HL-60 (cell line): ENCODE measurements at regions not wholly inside any gene's neighbourhood (a gene's known extent, or its start where the extent isn't known, plus 50 kb on each side); places are given as distances from the start of the nearest gene placed in this dataset.
"Not testable (repeated sequence)": the region's sequence is repeated elsewhere in the genome, so short reads cannot be mapped to it uniquely, and the experiment has no call there.

Experiments used
- DNase-seq, 2 experiments: peaks; one replicate each; pipeline ENCODE4 v3.0.0-alpha.2; 2010 to 2020; ENCODE audit warnings: low read depth in 1 of 2, low spot score in 1 of 2
- H3K27ac ChIP-seq: fragments of 250-450 bp; sonication (Bioruptor Pico); replicated peaks from 2 replicates; pipeline ENCODE4 v1.5.1; 2020; ENCODE audit warnings: mild to moderate bottlenecking, moderate library complexity
- H3K27me3 ChIP-seq: fragments of 250-450 bp; sonication (Bioruptor Pico); 2 replicates; pipeline ENCODE4 v1.5.1; 2021; ENCODE audit warnings: mild to moderate bottlenecking, moderate library complexity; ENCODE audit not compliant: insufficient read depth, poor library complexity, severe bottlenecking
- H3K4me3 ChIP-seq: replicated peaks from 2 replicates; pipeline ENCODE4 v1.5.1; 2011; ENCODE audit warnings: mild to moderate bottlenecking, control low read depth, low read length; ENCODE audit not compliant: insufficient read depth
- GABPA ChIP-seq: IDR thresholded peaks from 2 replicates; pipeline ENCODE4 v1.6.1; 2012; ENCODE audit warnings: low read depth
- POLR2AphosphoS5 ChIP-seq: IDR thresholded peaks from 2 replicates; pipeline ENCODE4 v1.6.1; 2012; ENCODE audit warnings: low read depth
- SPI1 ChIP-seq: IDR thresholded peaks from 2 replicates; pipeline ENCODE4 v1.6.1; 2012; ENCODE audit warnings: low read depth, mild to moderate bottlenecking, borderline replicate concordance
- TF ChIP-seq, protein P1 (sequence below): IDR thresholded peaks from 2 replicates; pipeline ENCODE4 v1.6.1; 2012; ENCODE audit warnings: low read depth; ENCODE audit not compliant: insufficient replicate concordance
- TF ChIP-seq, protein P2 (sequence below): IDR thresholded peaks from one replicate; pipeline ENCODE4 v1.5.1; 2011; ENCODE audit warnings: low read length, control low read depth, inconsistent platforms; ENCODE audit not compliant: insufficient read depth

DNA sequence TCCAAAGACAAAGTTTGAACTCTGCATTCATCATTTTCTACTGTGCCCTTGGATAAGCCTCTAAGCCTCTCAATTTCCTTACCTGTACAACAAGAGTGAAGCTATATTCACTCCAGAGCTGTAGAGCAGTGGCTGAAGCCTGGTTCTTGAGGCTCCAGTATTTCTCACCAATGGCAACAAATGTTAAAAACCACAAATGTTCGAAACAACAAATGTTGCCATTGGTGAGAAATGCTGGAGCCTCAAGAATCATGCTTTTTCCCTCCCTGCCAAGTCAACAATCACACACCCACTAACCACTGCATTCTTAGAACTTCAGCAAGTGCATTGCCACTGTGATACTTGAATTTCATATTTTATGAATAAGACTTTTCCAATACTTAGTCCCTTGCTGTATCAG lies 237.9 kb downstream of the TMEM26 start:
- no peak overlapping the region for H3K4me3 ChIP-seq
- H3K27ac ChIP-seq: no peak overlapping the region
- DNase-seq: no peak
- no peak for TF ChIP-seq SPI1
- H3K27me3 ChIP-seq: no peaks in the 10 kb centered on the region

DNA sequence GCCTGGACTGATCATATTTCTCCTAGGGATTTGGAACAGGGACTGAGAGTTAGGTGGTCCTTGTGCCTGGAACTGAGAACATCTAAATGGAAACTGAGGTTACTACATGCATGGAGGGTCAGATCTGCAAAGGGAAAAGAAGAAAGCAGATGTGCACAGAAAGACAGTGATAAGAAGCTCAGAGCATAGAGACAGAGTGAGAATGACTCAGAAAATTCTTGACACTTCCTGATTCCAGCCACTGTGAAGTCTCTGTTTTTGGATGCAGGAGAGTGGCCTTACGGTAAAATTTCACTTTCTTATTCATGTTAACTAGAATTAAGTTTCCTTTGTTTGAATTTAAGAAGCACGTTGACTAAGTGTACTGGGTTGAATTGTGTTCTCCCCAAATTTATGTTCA lies 241.7 kb downstream of the TMEM26 start:
- Histone ChIP-seq H3K4me3 (no peak overlapping the region), H3K27me3 (no peaks in the 10 kb centered on the region), H3K27ac (no peak overlapping the region)
- DNase-seq: no peak
- TF ChIP-seq, protein P1, sequence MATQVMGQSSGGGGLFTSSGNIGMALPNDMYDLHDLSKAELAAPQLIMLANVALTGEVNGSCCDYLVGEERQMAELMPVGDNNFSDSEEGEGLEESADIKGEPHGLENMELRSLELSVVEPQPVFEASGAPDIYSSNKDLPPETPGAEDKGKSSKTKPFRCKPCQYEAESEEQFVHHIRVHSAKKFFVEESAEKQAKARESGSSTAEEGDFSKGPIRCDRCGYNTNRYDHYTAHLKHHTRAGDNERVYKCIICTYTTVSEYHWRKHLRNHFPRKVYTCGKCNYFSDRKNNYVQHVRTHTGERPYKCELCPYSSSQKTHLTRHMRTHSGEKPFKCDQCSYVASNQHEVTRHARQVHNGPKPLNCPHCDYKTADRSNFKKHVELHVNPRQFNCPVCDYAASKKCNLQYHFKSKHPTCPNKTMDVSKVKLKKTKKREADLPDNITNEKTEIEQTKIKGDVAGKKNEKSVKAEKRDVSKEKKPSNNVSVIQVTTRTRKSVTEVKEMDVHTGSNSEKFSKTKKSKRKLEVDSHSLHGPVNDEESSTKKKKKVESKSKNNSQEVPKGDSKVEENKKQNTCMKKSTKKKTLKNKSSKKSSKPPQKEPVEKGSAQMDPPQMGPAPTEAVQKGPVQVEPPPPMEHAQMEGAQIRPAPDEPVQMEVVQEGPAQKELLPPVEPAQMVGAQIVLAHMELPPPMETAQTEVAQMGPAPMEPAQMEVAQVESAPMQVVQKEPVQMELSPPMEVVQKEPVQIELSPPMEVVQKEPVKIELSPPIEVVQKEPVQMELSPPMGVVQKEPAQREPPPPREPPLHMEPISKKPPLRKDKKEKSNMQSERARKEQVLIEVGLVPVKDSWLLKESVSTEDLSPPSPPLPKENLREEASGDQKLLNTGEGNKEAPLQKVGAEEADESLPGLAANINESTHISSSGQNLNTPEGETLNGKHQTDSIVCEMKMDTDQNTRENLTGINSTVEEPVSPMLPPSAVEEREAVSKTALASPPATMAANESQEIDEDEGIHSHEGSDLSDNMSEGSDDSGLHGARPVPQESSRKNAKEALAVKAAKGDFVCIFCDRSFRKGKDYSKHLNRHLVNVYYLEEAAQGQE: no peak
- TF ChIP-seq, protein P2, sequence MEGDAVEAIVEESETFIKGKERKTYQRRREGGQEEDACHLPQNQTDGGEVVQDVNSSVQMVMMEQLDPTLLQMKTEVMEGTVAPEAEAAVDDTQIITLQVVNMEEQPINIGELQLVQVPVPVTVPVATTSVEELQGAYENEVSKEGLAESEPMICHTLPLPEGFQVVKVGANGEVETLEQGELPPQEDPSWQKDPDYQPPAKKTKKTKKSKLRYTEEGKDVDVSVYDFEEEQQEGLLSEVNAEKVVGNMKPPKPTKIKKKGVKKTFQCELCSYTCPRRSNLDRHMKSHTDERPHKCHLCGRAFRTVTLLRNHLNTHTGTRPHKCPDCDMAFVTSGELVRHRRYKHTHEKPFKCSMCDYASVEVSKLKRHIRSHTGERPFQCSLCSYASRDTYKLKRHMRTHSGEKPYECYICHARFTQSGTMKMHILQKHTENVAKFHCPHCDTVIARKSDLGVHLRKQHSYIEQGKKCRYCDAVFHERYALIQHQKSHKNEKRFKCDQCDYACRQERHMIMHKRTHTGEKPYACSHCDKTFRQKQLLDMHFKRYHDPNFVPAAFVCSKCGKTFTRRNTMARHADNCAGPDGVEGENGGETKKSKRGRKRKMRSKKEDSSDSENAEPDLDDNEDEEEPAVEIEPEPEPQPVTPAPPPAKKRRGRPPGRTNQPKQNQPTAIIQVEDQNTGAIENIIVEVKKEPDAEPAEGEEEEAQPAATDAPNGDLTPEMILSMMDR: no peak
- TF ChIP-seq GABPA (no peak), POLR2AphosphoS5 (no peak), SPI1 (no peak)

DNA sequence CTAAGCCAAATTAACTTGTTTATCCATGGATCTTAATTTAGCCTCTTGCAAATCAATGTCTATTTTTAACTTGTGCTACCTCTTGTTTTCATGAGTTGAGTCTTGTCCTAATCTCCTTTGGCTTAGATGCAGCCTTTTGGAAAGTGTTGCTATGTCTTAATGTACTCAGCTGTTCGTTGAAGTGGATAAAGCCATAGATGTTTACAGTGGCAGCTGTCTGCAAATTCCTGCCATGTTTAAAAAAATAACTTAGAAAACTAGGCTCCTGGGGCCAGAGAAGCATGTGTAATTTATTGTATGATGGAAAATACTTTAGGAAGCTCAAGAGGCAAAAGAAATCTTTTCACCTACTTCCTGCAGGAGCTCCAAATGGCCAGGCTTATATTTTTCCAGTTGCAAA lies 253.1 kb upstream of the RHOBTB1 start:
- H3K27me3 ChIP-seq: no peaks in the 10 kb centered on the region
- H3K4me3 ChIP-seq: no peak overlapping the region
- TF ChIP-seq SPI1 (no peak), GABPA (no peak)
- TF ChIP-seq, protein P2: no peak
- H3K27ac ChIP-seq: no peak overlapping the region
- no peak for DNase-seq

DNA sequence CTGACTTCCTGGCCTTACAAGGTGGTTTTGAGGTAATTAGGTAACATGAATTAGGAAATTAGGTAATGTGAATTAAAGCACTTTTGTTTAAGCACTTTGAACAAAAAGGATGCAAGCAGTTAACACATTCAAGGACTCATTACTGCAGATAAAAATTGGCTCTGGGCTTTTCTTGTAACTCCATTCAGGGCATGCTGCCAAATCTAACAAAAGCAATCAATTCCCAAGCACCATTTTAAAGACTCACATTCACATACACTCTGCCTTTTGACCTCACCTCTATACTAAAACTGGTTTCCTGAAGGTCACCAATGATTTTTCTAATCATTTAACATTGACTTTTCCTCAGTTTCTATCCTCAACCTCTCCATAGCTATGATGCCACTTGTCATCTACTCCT lies 251.2 kb upstream of the RHOBTB1 start:
- TF ChIP-seq, protein P2: no peak
- TF ChIP-seq SPI1 (no peak), GABPA (no peak), POLR2AphosphoS5 (no peak)
- TF ChIP-seq, protein P1: no peak
- H3K27ac ChIP-seq: no peak overlapping the region
- DNase-seq: no peak
- H3K4me3 ChIP-seq: no peak overlapping the region
- no peaks in the 10 kb centered on the region for H3K27me3 ChIP-seq

DNA sequence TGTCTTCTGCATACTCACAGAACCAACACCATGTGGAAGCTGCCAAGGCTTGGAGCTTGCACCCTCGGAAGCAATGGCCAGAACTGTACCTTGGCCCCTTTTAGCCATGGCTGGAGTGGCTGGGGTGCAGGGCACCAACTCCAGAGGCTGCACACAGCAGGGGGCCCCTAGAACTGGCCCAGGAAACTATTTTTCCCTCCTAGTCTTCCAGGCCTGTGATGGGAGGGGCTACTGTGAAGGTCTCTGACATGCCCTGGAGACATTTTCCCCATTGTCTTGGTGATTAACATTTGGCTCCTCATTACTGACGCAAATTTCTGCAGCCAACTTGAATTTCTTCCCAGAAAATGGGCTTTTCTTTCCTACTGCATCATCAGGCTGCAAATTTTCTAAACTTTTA lies 248.6 kb upstream of the RHOBTB1 start:
- H3K27ac ChIP-seq, H3K27me3 ChIP-seq, H3K4me3 ChIP-seq, DNase-seq: not testable (repeated sequence)
